GM12872 (cell line): ENCODE measurements at regions not wholly inside any gene's neighbourhood (a gene's known extent, or its start where the extent isn't known, plus 50 kb on each side); places are given as distances from the start of the nearest gene placed in this dataset.

ENCODE experiments used
- CTCF ChIP-seq: IDR thresholded peaks from 3 replicates; pipeline ENCODE4 v1.5.1; 2011; ENCODE audit warnings: low read depth, mild to moderate bottlenecking, low read length, moderate library complexity; ENCODE audit not compliant: insufficient read depth

GRCh38 chr16:59220011-59220410 is 485.9 kb upstream of the GOT2 start:
- TF ChIP-seq CTCF: no peak

GRCh38 chr16:59216291-59216690 is 482.2 kb upstream of the GOT2 start:
- no peak for TF ChIP-seq CTCF

- no peak for TF ChIP-seq CTCF
These were observed 480.3 kb upstream of the GOT2 start for GRCh38 chr16:59214455-59214854.

- no peak for TF ChIP-seq CTCF
These were observed 479.8 kb upstream of the GOT2 start for GRCh38 chr16:59213952-59214351.

- TF ChIP-seq CTCF: no peak
These were observed 478.4 kb upstream of the GOT2 start for GRCh38 chr16:59212492-59213024.

GRCh38 chr16:59210955-59211541 is 476.9 kb upstream of the GOT2 start:
- no peak for TF ChIP-seq CTCF

- no peak for TF ChIP-seq CTCF
These were observed 471.3 kb upstream of the GOT2 start for GRCh38 chr16:59205403-59205802.
